IPS-15b (cell line): ENCODE measurements at regions not wholly inside any gene's neighbourhood (a gene's known extent, or its start where the extent isn't known, plus 50 kb on each side); places are given as distances from the start of the nearest gene placed in this dataset.

Source experiments
- H3K27me3 ChIP-seq: one replicate; pipeline ENCODE4 v1.6.1; 2013; ENCODE audit warnings: low read length; ENCODE audit not compliant: control insufficient read depth, insufficient read depth
- H3K36me3 ChIP-seq: one replicate; pipeline ENCODE4 v1.6.1; 2013; ENCODE audit warnings: low read length; ENCODE audit not compliant: control insufficient read depth, insufficient read depth
- H3K4me1 ChIP-seq: one replicate; pipeline ENCODE4 v1.6.1; 2013; ENCODE audit warnings: mild to moderate bottlenecking, low read length; ENCODE audit not compliant: control insufficient read depth, insufficient read depth
- H3K4me3 ChIP-seq: one replicate; pipeline ENCODE4 v1.5.1; 2013; ENCODE audit warnings: low read depth, low read length
- H3K9ac ChIP-seq: one replicate; pipeline ENCODE4 v1.6.1; 2013; ENCODE audit warnings: low read depth, mild to moderate bottlenecking, low read length
- H3K9me3 ChIP-seq: one replicate; pipeline ENCODE4 v1.6.1; 2013; ENCODE audit warnings: mild to moderate bottlenecking, low read length; ENCODE audit not compliant: control insufficient read depth, insufficient read depth

- H3K27me3 ChIP-seq: no peaks in the 10 kb centered on the region
- no peaks in the 10 kb centered on the region for H3K9me3 ChIP-seq
- peaks cover 3% of the 10 kb centered on the region for H3K4me1 ChIP-seq
- no peaks in the 10 kb centered on the region for H3K36me3 ChIP-seq
- no peak overlapping the region for H3K4me3 ChIP-seq
- H3K9ac ChIP-seq: no peak overlapping the region
Observed at GRCh38 chr11:134529212-134530096, 117.4 kb upstream of the B3GAT1 start.

DNA sequence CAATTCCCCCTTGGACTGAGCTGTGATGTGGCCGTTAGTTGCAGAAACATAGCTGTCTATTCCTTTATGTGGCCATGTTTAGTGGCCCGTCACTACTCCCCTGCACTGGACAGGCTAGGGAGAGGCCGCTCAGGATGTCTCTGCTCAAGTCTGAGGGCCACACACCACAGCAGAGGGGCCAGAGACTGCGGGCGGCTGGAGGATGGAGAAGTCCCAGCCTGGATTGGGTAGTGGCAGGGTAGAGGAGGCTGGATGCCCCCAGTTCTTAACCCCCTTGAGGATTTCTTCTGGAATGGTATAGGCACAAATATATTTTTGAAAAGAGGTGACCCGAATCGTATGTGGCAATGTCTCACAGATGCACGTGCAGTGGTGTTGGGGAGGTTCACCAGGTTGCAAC, 116.4 kb upstream of the B3GAT1 start:
- Histone ChIP-seq H3K4me1 (peaks cover 3% of the 10 kb centered on the region), H3K36me3 (no peaks in the 10 kb centered on the region), H3K9ac (no peak overlapping the region), H3K27me3 (no peaks in the 10 kb centered on the region), H3K4me3 (no peak overlapping the region), H3K9me3 (no peaks in the 10 kb centered on the region)

DNA sequence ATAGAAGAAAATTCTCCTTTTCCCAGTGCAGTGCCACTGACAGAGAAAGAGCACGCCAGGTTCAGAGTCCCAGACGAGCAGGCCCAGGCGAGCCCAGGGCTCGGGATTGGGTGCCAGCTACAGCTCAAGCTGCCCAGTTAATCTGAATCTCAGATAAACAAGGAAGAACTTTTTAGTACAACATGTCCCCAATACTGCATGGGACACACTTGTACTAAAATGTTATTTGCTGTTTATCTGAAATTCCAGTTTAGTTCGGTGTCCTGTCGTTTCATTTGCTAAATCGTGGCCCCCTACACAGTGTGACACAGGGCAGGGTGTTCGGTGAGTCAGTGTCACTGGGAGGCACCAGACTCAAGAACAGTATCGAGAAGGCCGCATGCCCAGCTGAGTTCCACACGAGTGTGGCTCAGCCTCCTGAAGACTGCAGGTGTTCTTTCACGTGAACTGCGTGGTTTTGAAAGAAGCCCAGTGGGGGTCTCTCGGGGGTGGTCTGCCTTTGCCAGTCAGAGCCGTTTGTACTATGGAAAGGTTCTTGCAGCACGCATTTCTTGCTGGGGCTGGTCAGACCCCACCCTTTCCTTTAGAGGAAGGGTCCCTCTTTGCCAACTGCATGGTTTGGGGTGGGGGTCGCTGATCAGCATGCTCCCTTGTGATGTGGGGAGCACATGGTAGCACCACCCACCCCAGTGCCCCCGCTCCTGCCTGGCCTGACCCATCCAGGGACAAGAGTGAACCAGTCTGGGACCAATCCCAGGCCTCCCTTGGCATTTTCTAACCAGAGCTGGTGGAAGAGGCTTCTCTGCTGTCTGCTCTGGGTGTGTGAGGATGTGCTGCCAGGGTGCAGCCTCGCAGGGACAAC, 115.6 kb upstream of the B3GAT1 start:
- Histone ChIP-seq H3K36me3 (no peaks in the 10 kb centered on the region), H3K4me1 (peaks cover 3% of the 10 kb centered on the region), H3K9me3 (no peaks in the 10 kb centered on the region), H3K27me3 (no peaks in the 10 kb centered on the region), H3K4me3 (no peak overlapping the region), H3K9ac (no peak overlapping the region)

DNA sequence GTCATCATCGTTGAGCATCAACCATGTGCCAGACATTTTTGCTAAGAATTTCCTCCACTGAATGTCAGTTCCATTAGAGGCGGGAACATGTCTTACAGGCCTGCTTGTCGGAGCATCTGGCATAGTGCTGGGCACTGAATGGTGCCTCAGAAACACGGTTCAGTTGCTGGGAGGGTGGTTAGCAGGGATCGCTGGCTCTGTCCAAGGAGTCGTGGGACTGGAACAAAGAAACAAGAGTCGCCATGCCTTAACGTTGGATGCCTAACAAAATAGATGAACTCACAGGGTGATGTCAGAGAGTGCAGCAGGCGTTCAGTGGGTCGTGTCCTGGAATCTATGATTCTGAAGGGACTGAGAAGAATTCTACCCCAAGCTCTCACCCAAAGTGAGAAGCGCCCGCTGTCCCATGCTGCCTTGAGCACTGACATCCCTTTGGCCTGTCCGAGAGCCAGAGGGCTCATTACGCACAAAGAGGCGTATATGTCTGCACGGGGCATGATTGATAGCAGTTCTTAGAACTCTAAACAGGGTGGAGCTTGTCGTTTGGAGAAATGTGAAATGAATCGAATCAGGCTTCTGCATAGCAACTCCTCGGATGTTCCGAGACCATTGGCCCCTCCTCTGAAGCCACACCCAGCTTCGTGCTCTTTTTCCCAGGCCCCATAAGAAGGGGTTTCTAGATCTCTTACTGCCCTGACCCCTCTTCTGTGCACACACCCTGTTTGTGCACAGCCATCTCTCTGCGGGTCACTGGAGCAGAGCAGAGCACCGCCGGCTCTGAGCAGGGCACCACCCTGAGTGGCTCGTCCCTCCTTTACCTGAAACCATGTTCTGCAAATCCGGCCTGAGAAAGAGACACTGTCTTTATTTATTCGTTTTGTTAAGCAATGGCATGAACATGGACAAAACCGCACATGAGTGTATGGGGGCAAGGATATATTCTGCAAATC, 113.1 kb upstream of the B3GAT1 start:
- Histone ChIP-seq H3K4me3 (no peak overlapping the region), H3K9me3 (no peaks in the 10 kb centered on the region), H3K27me3 (no peaks in the 10 kb centered on the region), H3K9ac (no peak overlapping the region), H3K4me1 (no peaks in the 10 kb centered on the region), H3K36me3 (no peaks in the 10 kb centered on the region)

DNA sequence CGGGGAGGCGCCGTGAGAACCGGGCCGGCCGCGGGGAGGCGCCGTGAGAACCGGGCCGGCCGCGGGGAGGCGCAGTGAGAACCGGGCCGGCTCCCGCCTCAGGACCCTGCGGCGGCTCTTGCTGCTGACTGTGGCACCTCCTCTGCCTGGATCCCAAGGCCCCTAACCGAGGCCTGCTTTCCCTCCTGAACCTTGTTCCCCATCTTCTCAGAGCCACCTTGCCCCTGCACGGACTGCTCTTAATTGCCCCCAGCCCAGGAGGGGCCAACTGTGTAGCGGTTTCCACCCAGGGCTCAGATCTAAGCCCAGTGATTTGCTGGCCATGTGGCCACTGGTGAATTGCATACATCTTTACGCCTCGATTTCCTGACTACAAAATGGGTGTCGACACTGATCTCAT, 112.2 kb upstream of the B3GAT1 start:
- H3K27me3 ChIP-seq: no peaks in the 10 kb centered on the region
- no peaks in the 10 kb centered on the region for H3K4me1 ChIP-seq
- H3K9ac ChIP-seq: no peak overlapping the region
- H3K9me3 ChIP-seq: no peaks in the 10 kb centered on the region
- no peak overlapping the region for H3K4me3 ChIP-seq
- no peaks in the 10 kb centered on the region for H3K36me3 ChIP-seq

GRCh38 chr11:134522782-134523570, 110.9 kb upstream of the B3GAT1 start:
- no peaks in the 10 kb centered on the region for H3K36me3 ChIP-seq
- no peak overlapping the region for H3K9ac ChIP-seq
- no peaks in the 10 kb centered on the region for H3K27me3 ChIP-seq
- H3K9me3 ChIP-seq: no peaks in the 10 kb centered on the region
- H3K4me3 ChIP-seq: no peak overlapping the region
- H3K4me1 ChIP-seq: no peaks in the 10 kb centered on the region

DNA sequence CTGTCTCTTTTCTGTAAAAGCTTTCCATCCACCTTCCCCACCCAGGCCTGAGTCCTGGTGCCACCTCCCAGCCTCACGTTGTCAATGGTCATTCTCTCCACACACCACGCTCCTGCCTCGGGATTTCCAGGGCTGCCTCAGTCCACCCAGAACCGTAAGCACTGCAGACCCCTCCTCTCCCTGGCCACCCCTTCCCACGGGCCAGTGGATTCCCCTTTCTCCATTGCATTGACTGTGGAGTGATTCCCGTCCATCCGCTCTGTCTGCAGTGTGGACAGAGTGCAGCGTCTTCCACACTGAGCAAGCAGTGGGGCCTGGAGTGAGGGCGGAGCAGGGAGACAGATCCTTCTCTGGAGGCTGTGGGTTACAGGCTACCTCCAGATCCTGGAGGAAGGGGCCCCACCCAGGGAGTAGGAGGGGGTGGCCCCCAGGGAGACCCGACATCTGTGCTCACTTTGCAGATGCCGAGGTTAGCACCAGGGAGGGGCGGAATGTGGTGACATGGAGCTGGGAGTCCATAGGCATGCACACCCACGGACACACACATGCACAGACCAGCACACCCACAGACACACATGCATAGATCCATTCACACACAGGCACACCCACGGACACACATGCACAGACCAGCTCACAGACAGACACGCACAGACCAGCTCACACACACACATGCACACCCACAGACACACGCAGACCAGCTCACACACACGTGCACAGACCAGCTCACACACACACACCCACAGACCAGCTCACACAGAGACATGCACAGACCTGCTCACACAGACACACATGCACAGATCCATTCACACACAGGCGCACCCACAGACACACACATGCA, 109.6 kb upstream of the B3GAT1 start:
- Histone ChIP-seq H3K9ac (no peak overlapping the region), H3K4me1 (no peaks in the 10 kb centered on the region), H3K4me3 (no peak overlapping the region), H3K27me3 (no peaks in the 10 kb centered on the region), H3K9me3 (no peaks in the 10 kb centered on the region), H3K36me3 (no peaks in the 10 kb centered on the region)

DNA sequence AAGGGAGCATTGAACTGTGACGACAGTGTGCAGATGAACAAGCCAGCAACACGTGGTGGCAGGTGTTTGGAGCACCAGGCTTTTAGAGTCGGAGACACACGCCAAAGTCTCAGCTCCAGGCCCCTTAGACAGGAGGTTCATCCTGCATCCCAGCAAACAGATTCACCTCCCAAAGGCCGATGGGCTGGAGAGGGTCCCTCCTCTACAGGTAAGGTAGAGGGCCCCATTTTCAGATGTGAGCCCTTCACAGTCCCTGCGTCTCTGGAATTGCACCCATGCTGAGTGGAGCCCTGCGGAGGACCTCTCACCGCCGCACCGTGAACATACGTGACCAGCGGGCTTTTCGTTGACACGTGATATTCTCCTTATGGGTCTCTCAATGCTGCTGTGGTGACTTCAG, 109.0 kb upstream of the B3GAT1 start:
- no peaks in the 10 kb centered on the region for H3K36me3 ChIP-seq
- no peaks in the 10 kb centered on the region for H3K27me3 ChIP-seq
- no peak overlapping the region for H3K9ac ChIP-seq
- no peaks in the 10 kb centered on the region for H3K4me1 ChIP-seq
- H3K4me3 ChIP-seq: no peak overlapping the region
- H3K9me3 ChIP-seq: no peaks in the 10 kb centered on the region

DNA sequence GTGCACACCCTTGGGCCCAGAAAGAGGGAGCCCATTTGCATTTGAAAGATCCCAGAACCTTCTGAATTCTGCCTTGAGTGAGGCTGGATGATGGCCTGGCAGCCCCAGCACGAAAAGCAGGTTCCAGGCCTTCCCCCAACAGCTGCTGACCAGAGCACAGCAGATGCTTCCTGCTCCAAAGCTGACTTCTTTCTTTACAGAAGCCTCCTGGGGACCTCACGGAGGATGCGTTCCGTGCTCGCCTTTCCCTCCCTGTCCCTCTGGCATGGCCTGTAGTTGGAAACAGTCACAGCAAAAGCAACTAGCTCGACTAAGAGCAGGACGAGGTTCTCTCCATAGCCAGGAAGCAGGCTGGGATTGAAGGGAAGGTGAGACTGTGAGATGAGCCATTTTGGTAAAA, 107.7 kb upstream of the B3GAT1 start:
- Histone ChIP-seq H3K4me3 (no peak overlapping the region), H3K4me1 (no peaks in the 10 kb centered on the region), H3K27me3 (no peaks in the 10 kb centered on the region), H3K9ac (no peak overlapping the region), H3K9me3 (no peaks in the 10 kb centered on the region), H3K36me3 (no peaks in the 10 kb centered on the region)

- Histone ChIP-seq H3K9ac (no peak overlapping the region), H3K27me3 (no peaks in the 10 kb centered on the region), H3K4me1 (no peaks in the 10 kb centered on the region)
Observed at GRCh38 chr11:134519390-134519750, 107.3 kb upstream of the B3GAT1 start.

More at GRCh38 chr11:134519390-134519750, 107.3 kb upstream of the B3GAT1 start:
- H3K9me3 ChIP-seq: no peaks in the 10 kb centered on the region
- no peak overlapping the region for H3K4me3 ChIP-seq
- H3K36me3 ChIP-seq: no peaks in the 10 kb centered on the region
